Loucy (cell line): ENCODE measurements at regions not wholly inside any gene's neighbourhood (a gene's known extent, or its start where the extent isn't known, plus 50 kb on each side); places are given as distances from the start of the nearest gene placed in this dataset.

Experiments used
- H2AFZ ChIP-seq: fragments of 200-600 bp; sonication (generic); 2 replicates; pipeline ENCODE4 v1.6.0; 2016; ENCODE audit warnings: antibody characterized with exemption, mild to moderate bottlenecking, low read length, moderate library complexity
- H3F3A ChIP-seq: fragments of 200-600 bp; 2 replicates; pipeline ENCODE4 v1.6.0; 2016; ENCODE audit warnings: antibody characterized with exemption, low read depth, mild to moderate bottlenecking
- H3K27me3 ChIP-seq: fragments of 200-600 bp; sonication (generic); 2 replicates; pipeline ENCODE4 v1.6.1; 2014; ENCODE audit warnings: low read length, mild to moderate bottlenecking; ENCODE audit not compliant: insufficient read depth, poor library complexity, severe bottlenecking
- H3K36me3 ChIP-seq: fragments of 200-600 bp; sonication (generic); 2 replicates; pipeline ENCODE4 v1.6.1; 2016; ENCODE audit warnings: low read length; ENCODE audit not compliant: insufficient read depth
- H3K4me1 ChIP-seq: fragments of 200-600 bp; sonication (generic); 2 replicates; pipeline ENCODE4 v1.5.1; 2014; ENCODE audit warnings: low read length, mild to moderate bottlenecking; ENCODE audit not compliant: insufficient read depth, poor library complexity, severe bottlenecking
- H3K4me2 ChIP-seq: fragments of 200-600 bp; sonication (generic); 2 replicates; pipeline ENCODE4 v1.6.0; 2014; ENCODE audit warnings: antibody characterized with exemption, low read length, low read depth, mild to moderate bottlenecking; ENCODE audit not compliant: poor library complexity, severe bottlenecking
- H3K4me3 ChIP-seq: fragments of 200-600 bp; sonication (generic); 2 replicates; pipeline ENCODE4 v1.5.1; 2014; ENCODE audit warnings: low read length, mild to moderate bottlenecking, mixed read lengths; ENCODE audit not compliant: poor library complexity, severe bottlenecking
- H3K79me2 ChIP-seq: fragments of 200-600 bp; sonication (generic); 2 replicates; pipeline ENCODE4 v1.6.1; 2014; ENCODE audit warnings: low read length; ENCODE audit not compliant: insufficient read depth
- H3K9ac ChIP-seq: fragments of 200-600 bp; sonication (generic); 2 replicates; pipeline ENCODE4 v1.6.0; 2014; ENCODE audit warnings: mild to moderate bottlenecking, low read depth, low read length, moderate library complexity; ENCODE audit not compliant: poor library complexity, severe bottlenecking
- H3K9me2 ChIP-seq: fragments of 200-600 bp; sonication (generic); replicated peaks from 2 replicates; pipeline ENCODE4 v1.6.1; 2016; ENCODE audit warnings: low read depth, low read length, mixed read lengths
- H3K9me3 ChIP-seq: fragments of 200-600 bp; sonication (generic); 2 replicates; pipeline ENCODE4 v1.6.1; 2014; ENCODE audit warnings: mild to moderate bottlenecking, antibody characterized with exemption, low read length, low read depth; ENCODE audit not compliant: insufficient read depth
- H4K20me1 ChIP-seq: fragments of 200-600 bp; sonication (generic); 2 replicates; pipeline ENCODE4 v1.6.0; 2014; ENCODE audit warnings: antibody characterized with exemption, low read length, mild to moderate bottlenecking; ENCODE audit not compliant: insufficient read depth, poor library complexity, severe bottlenecking
- CTCF ChIP-seq: fragments of 200-600 bp; sonication (generic); conservative IDR thresholded peaks from 2 replicates; pipeline ENCODE4 v1.5.1; 2014; ENCODE audit warnings: mild to moderate bottlenecking, antibody characterized with exemption, low read length
- EZH2phosphoT487 ChIP-seq: fragments of 200-600 bp; IDR thresholded peaks from 2 replicates; pipeline ENCODE4 v1.6.1; 2018; ENCODE audit warnings: antibody characterized with exemption, mild to moderate bottlenecking, moderate library complexity, borderline replicate concordance

GRCh38 chr12:79512068-79512467, 178.7 kb downstream of the PAWR start:
- Histone ChIP-seq H2AFZ (no peak overlapping the region), H3K79me2 (no peaks in the 10 kb centered on the region), H4K20me1 (no peaks in the 10 kb centered on the region), H3K36me3 (no peaks in the 10 kb centered on the region), H3K4me2 (no peak overlapping the region), H3K9me3 (no peaks in the 10 kb centered on the region; the same call in 1 of the 2 replicates), H3K4me1 (no peaks in the 10 kb centered on the region), H3K9ac (no peak overlapping the region), H3K4me3 (no peak overlapping the region), H3K27me3 (no peaks in the 10 kb centered on the region), H3F3A (no peaks in the 10 kb centered on the region), H3K9me2 (no peaks in the 10 kb centered on the region)
- peak; percentile 31; the same call in 1 of the 2 replicates for TF ChIP-seq CTCF
- no peak for TF ChIP-seq EZH2phosphoT487

GRCh38 chr12:79508622-79509021, 182.1 kb downstream of the PAWR start:
- no peaks in the 10 kb centered on the region for H3K9me2 ChIP-seq
- H3F3A ChIP-seq, result no peaks in the 10 kb centered on the region
- H3K4me3 ChIP-seq, result no peak overlapping the region
- H4K20me1 ChIP-seq, result no peaks in the 10 kb centered on the region
- H3K79me2 ChIP-seq, result no peaks in the 10 kb centered on the region
- H3K4me2 ChIP-seq, result no peak overlapping the region
- no peaks in the 10 kb centered on the region for H3K9me3 ChIP-seq
- no peaks in the 10 kb centered on the region for H3K4me1 ChIP-seq
- no peaks in the 10 kb centered on the region for H3K36me3 ChIP-seq
- no peak overlapping the region for H3K9ac ChIP-seq
- H3K27me3 ChIP-seq, result no peaks in the 10 kb centered on the region
- TF ChIP-seq CTCF, result no peak
- no peak for TF ChIP-seq EZH2phosphoT487
- H2AFZ ChIP-seq, result no peak overlapping the region
